Effector memory CD8-positive, alpha-beta T cell (primary cell): ENCODE measurements at regions not wholly inside any gene's neighbourhood (a gene's known extent, or its start where the extent isn't known, plus 50 kb on each side); places are given as distances from the start of the nearest gene placed in this dataset.

ENCODE experiments used
- ATAC-seq: fragments of 150-1000 bp; cut with Tn5 transposase; replicated peaks from 2 replicates; pipeline ENCODE4 v1.10.0; 2021; ENCODE audit warnings: mild to moderate bottlenecking, moderate library complexity
- DNase-seq, 3 experiments: peaks; one replicate each; pipeline ENCODE4 v3.0.0; 2021
- H3K27ac Mint-ChIP-seq, 2 donors: one replicate each; pipeline ENCODE4 v1.8.0; 2022; ENCODE audit warnings: mild to moderate bottlenecking in 2 of 2, mixed read lengths in 2 of 2, moderate library complexity in 2 of 2
- H3K27me3 Mint-ChIP-seq, 2 donors: one replicate each; pipeline ENCODE4 v1.8.0; 2022; ENCODE audit warnings: mixed read lengths in 2 of 2
- H3K36me3 Mint-ChIP-seq: one replicate; pipeline ENCODE4 v1.8.0; 2022; ENCODE audit warnings: mild to moderate bottlenecking, moderate library complexity, mixed read lengths; ENCODE audit not compliant: insufficient read depth
- H3K4me1 Mint-ChIP-seq, 2 donors: one replicate each; pipeline ENCODE4 v1.8.0; 2022; ENCODE audit warnings: low read depth in 2 of 2, mixed read lengths in 2 of 2
- H3K4me3 Mint-ChIP-seq, 2 donors: one replicate each; pipeline ENCODE4 v1.8.0; 2022; ENCODE audit warnings: mild to moderate bottlenecking in 2 of 2, mixed read lengths in 2 of 2, moderate library complexity in 2 of 2
- H3K9me3 Mint-ChIP-seq, 2 donors: one replicate each; pipeline ENCODE4 v1.8.0; 2022; ENCODE audit warnings: mixed read lengths in 2 of 2

- peaks cover 0 to 46% of the 10 kb centered on the region in 2 donors for H3K27me3 Mint-ChIP-seq
- no peak overlapping the region for H3K4me3 Mint-ChIP-seq
- no peak overlapping the region for H3K27ac Mint-ChIP-seq
- DNase-seq (no peak), ATAC-seq (no peak)
- H3K4me1 Mint-ChIP-seq = no peaks in the 10 kb centered on the region
- H3K36me3 Mint-ChIP-seq = no peaks in the 10 kb centered on the region
- H3K9me3 Mint-ChIP-seq = no peaks in the 10 kb centered on the region
These were observed 336.7 kb upstream of the SHH start for GRCh38 chr7:156148995-156149394.

GRCh38 chr7:156148547-156148946, 336.3 kb upstream of the SHH start:
- Mint-ChIP-seq H3K4me3 (no peak overlapping the region), H3K36me3 (no peaks in the 10 kb centered on the region), H3K9me3 (no peaks in the 10 kb centered on the region), H3K27ac (no peak overlapping the region), H3K27me3 (peaks cover 0 to 48% of the 10 kb centered on the region in 2 donors), H3K4me1 (no peaks in the 10 kb centered on the region)
- DNase-seq (no peak), ATAC-seq (no peak)

DNA sequence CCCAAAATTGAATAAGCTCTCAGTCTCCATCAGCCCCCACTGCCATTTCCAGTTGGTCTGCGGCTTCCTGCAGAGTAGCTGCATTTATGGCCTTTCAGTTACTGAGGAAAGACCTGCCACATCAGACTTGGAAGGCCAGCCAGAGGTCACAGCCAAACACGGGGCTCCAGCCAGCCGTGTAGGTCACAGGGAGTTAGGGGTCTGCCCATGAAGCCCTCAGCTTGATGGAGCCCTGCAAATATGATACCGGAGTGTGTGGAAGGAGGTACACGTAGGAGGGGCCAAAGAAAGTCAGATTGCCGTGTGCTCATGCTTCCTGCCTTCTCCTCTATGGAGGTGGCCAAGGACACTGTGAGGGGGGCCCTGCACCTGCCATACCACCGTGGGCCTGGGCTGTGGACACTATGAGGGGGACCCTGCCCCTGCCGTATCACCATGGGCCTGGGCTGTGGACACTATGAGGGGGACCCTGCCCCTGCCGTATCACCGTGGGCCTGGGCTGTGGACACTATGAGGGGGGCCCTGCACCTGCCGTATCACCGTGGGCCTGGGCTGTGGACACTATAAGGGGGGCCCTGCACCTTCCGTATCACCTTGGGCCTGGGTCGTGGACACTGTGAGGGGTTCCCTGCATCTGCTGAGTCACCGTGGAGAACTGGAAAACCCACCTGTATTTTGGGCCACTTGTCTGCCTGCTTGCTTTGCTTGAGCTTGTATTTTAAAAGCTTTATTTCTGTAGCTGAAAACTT, 335.7 kb upstream of the SHH start:
- Mint-ChIP-seq H3K27ac (no peak overlapping the region), H3K36me3 (no peaks in the 10 kb centered on the region), H3K27me3 (peaks cover 4 to 48% of the 10 kb centered on the region in 2 donors), H3K4me3 (no peak overlapping the region), H3K4me1 (no peaks in the 10 kb centered on the region), H3K9me3 (no peaks in the 10 kb centered on the region)
- DNase-seq (no peak), ATAC-seq (no peak)

- Mint-ChIP-seq H3K4me1 (no peaks in the 10 kb centered on the region), H3K27ac (no peak overlapping the region), H3K4me3 (no peak overlapping the region), H3K36me3 (no peaks in the 10 kb centered on the region), H3K9me3 (no peaks in the 10 kb centered on the region), H3K27me3 (peaks cover 6 to 48% of the 10 kb centered on the region in 2 donors)
- no peak for DNase-seq
- ATAC-seq = no peak
These were observed 334.8 kb upstream of the SHH start for GRCh38 chr7:156147104-156147503.

GRCh38 chr7:156145996-156146395, 333.7 kb upstream of the SHH start:
- no peak for DNase-seq
- Mint-ChIP-seq H3K4me1 (no peaks in the 10 kb centered on the region), H3K9me3 (no peaks in the 10 kb centered on the region), H3K4me3 (no peak overlapping the region), H3K27ac (no peak overlapping the region), H3K36me3 (no peaks in the 10 kb centered on the region), H3K27me3 (peaks cover 6 to 40% of the 10 kb centered on the region in 2 donors)
- ATAC-seq = no peak

GRCh38 chr7:156145184-156145583, 332.9 kb upstream of the SHH start:
- Mint-ChIP-seq H3K4me3 (no peak overlapping the region), H3K36me3 (no peaks in the 10 kb centered on the region), H3K9me3 (no peaks in the 10 kb centered on the region), H3K4me1 (no peaks in the 10 kb centered on the region), H3K27me3 (peaks cover 10 to 45% of the 10 kb centered on the region in 2 donors), H3K27ac (no peak overlapping the region)
- DNase-seq (no peak), ATAC-seq (no peak)

- Mint-ChIP-seq H3K27ac (no peak overlapping the region), H3K36me3 (no peaks in the 10 kb centered on the region), H3K27me3 (peaks cover 16 to 43% of the 10 kb centered on the region in 2 donors), H3K9me3 (no peaks in the 10 kb centered on the region), H3K4me3 (no peak overlapping the region), H3K4me1 (no peaks in the 10 kb centered on the region)
- DNase-seq (no peak), ATAC-seq (no peak)
These were observed 331.4 kb upstream of the SHH start for GRCh38 chr7:156143683-156144082.

DNA sequence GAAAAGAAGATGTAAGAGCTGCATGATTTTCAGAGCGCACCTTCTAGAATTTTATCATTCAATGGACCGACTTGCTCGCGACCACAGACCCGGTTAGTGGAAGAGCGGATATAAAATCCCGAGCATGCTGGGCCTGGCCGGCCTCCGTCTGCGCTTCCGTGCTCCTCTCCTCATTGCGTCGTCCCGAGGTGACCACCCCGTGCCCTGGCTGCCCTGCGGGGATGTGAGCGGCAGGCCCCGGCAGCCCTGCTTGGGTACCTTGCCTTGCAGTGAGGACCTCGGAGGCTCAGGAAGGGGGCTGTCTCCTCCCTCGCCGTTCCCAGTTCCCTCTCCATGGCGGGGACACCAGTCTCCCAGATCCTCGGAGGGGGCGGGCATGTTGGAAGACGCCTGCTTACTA, 330.9 kb upstream of the SHH start:
- Mint-ChIP-seq H3K27me3 (peaks cover 16 to 48% of the 10 kb centered on the region in 2 donors), H3K4me1 (no peaks in the 10 kb centered on the region), H3K27ac (no peak overlapping the region), H3K36me3 (no peaks in the 10 kb centered on the region), H3K4me3 (no peak overlapping the region), H3K9me3 (no peaks in the 10 kb centered on the region)
- no peak for ATAC-seq
- DNase-seq = no peak

- H3K4me1 Mint-ChIP-seq = no peaks in the 10 kb centered on the region
- no peak for ATAC-seq
- H3K9me3 Mint-ChIP-seq = no peaks in the 10 kb centered on the region
These were observed 329.7 kb upstream of the SHH start for GRCh38 chr7:156141941-156142340.

DNA sequence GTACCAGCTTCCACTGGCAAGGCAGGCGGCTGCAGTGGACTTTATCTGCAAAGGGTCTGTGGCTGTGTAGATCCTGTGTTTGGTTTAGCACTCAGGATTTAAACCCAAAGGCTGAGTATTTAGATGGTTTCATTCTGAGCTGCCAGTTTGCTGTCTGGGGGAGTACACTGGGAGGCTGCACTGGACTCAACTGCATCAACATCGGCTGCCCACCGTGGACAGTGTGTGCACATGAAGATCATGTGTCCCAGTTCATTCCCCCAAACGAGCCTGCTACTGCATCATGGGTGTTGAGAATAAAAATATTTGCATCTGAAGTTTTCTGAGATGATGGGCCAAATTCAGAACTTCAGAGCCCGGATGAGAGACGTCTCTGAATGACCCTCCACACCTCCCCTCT, 328.6 kb upstream of the SHH start:
- ATAC-seq (no peak), DNase-seq (no peak)
- H3K4me1 Mint-ChIP-seq = no peaks in the 10 kb centered on the region
- H3K27me3 Mint-ChIP-seq = peaks cover 16 to 56% of the 10 kb centered on the region in 2 donors
- no peak overlapping the region for H3K4me3 Mint-ChIP-seq
- H3K36me3 Mint-ChIP-seq = no peaks in the 10 kb centered on the region
- no peaks in the 10 kb centered on the region for H3K9me3 Mint-ChIP-seq
- no peak overlapping the region for H3K27ac Mint-ChIP-seq

More at GRCh38 chr7:156141941-156142340, 329.7 kb upstream of the SHH start:
- Mint-ChIP-seq H3K36me3 (no peaks in the 10 kb centered on the region), H3K27ac (no peak overlapping the region), H3K4me3 (no peak overlapping the region), H3K27me3 (peaks cover 16 to 55% of the 10 kb centered on the region in 2 donors)
- no peak for DNase-seq

- Mint-ChIP-seq H3K9me3 (no peaks in the 10 kb centered on the region), H3K4me1 (no peaks in the 10 kb centered on the region), H3K36me3 (no peaks in the 10 kb centered on the region), H3K4me3 (no peak overlapping the region), H3K27ac (peak overlapping the region in 1 of 2 donors; percentile 14), H3K27me3 (peaks cover 16 to 56% of the 10 kb centered on the region in 2 donors)
- no peak for DNase-seq
- ATAC-seq = no peak
These were observed 328.2 kb upstream of the SHH start for GRCh38 chr7:156140447-156140846.

DNA sequence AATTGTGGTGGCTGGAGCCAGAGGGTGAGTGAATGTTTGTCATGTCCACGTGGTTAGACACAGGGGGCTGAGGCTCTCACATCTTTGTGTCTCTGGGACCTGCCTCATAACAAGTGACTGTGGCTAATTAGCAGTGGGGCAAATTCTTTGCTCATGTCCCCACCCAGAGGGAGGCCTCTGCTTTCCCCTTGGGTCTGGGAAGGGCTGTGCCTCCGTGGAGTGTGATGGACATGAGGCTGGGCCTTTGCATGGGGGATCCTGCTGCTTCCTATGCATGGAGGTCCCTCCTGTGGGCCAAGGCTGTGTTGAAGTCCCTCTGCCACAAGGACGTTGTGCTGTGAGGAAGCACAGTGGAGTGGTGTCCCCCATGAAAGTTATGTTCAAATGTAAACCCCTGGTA, 327.4 kb upstream of the SHH start:
- DNase-seq = no peak
- Mint-ChIP-seq H3K4me3 (no peak overlapping the region), H3K36me3 (no peaks in the 10 kb centered on the region), H3K4me1 (no peaks in the 10 kb centered on the region), H3K27ac (no peak overlapping the region), H3K27me3 (peaks cover 16 to 51% of the 10 kb centered on the region in 2 donors), H3K9me3 (no peaks in the 10 kb centered on the region)
- ATAC-seq = no peak

- no peaks in the 10 kb centered on the region for H3K4me1 Mint-ChIP-seq
- DNase-seq (no peak), ATAC-seq (no peak)
- H3K9me3 Mint-ChIP-seq = no peaks in the 10 kb centered on the region
- no peak overlapping the region for H3K27ac Mint-ChIP-seq
- H3K36me3 Mint-ChIP-seq = no peaks in the 10 kb centered on the region
- H3K4me3 Mint-ChIP-seq = no peak overlapping the region
- peaks cover 16 to 45% of the 10 kb centered on the region in 2 donors for H3K27me3 Mint-ChIP-seq
These were observed 326.8 kb upstream of the SHH start for GRCh38 chr7:156139112-156139511.

DNA sequence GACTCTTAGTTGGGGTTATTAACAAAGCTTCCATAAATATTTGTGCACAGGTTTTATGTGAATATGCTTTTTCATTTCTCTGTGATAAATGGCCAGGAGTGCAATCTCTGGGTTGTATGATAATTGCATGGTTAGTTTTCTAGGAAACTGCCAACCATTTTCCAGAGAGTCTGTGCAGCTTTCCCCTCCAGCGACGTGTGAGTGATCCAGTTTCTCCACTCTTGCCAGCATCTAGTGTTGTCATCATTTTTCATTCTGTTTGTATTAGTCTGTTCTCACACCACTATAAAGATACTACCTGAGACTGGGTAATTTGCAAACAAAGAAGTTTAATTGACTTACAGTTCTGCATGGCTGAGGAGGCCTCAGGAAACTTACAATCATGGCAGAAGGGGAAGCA, 319.6 kb upstream of the SHH start:
- Mint-ChIP-seq H3K27me3 (peaks cover 0 to 29% of the 10 kb centered on the region in 2 donors), H3K36me3 (no peaks in the 10 kb centered on the region), H3K27ac (no peak overlapping the region), H3K4me1 (no peaks in the 10 kb centered on the region), H3K4me3 (no peak overlapping the region), H3K9me3 (no peaks in the 10 kb centered on the region)
- no peak for DNase-seq
- no peak for ATAC-seq
